IMR-90 (cell line): ENCODE measurements at regions not wholly inside any gene's neighbourhood (a gene's known extent, or its start where the extent isn't known, plus 50 kb on each side); places are given as distances from the start of the nearest gene placed in this dataset.

ENCODE experiments used
- ATAC-seq: fragments of 200-7000 bp; cut with Tn5 transposase; 2 replicates; pipeline ENCODE4 v1.9.1; 2020; ENCODE audit warnings: low read depth, mild to moderate bottlenecking, moderate library complexity
- BruUV-seq: library from RNA; stranded (reverse); fragments of 400-500 nt; replicated peaks from 2 replicates; lab custom pipeline; 2021; lab: Mats Ljungman, UMichigan
- CTCF ChIA-PET: fragments of 300-600 bp; formaldehyde crosslinking; extraction: SDS; loops from one replicate; lab custom pipeline; 2021; ENCODE audit warnings: antibody characterized with exemption; lab: Yijun Ruan, JAX
- POLR2A ChIA-PET: fragments of 300-600 bp; sonication (Branson Sonifier 250); formaldehyde crosslinking; loops from one replicate; lab custom pipeline; 2022; ENCODE audit warnings: antibody characterized with exemption; ENCODE audit not compliant: unreplicated experiment; lab: Charles Lee
- DNase-seq: peaks from one replicate; pipeline ENCODE4 v3.0.0; 2013
- H2AFZ ChIP-seq: replicated peaks from 2 replicates; pipeline ENCODE3; 2013; ENCODE audit warnings: low read length, mild to moderate bottlenecking; ENCODE audit not compliant: poor library complexity
- H2AK5ac ChIP-seq: 2 replicates; pipeline ENCODE4 v1.6.1; 2013; ENCODE audit warnings: low read depth, low read length, inconsistent platforms
- H2AK9ac ChIP-seq: replicated peaks from 2 replicates; pipeline ENCODE3; 2013; ENCODE audit warnings: mild to moderate bottlenecking, low read depth, low read length, moderate library complexity; ENCODE audit not compliant: poor library complexity
- H2BK120ac ChIP-seq: 2 replicates; pipeline ENCODE4 v1.6.1; 2013; ENCODE audit warnings: low read depth, low read length, inconsistent platforms
- H2BK15ac ChIP-seq: 3 replicates; pipeline ENCODE4 v1.6.1; 2013; ENCODE audit warnings: low read depth, low read length, inconsistent platforms
- H2BK20ac ChIP-seq: 2 replicates; pipeline ENCODE4 v1.6.1; 2013; ENCODE audit warnings: low read depth, mild to moderate bottlenecking, inconsistent platforms, low read length, moderate library complexity
- H2BK5ac ChIP-seq: 2 replicates; pipeline ENCODE4 v1.6.1; 2013; ENCODE audit warnings: mild to moderate bottlenecking, low read depth, low read length, inconsistent platforms; ENCODE audit not compliant: poor library complexity, severe bottlenecking
- H3K14ac ChIP-seq: replicated peaks from 2 replicates; pipeline ENCODE4 v1.6.1; 2013; ENCODE audit warnings: low read depth, low read length, inconsistent platforms
- H3K18ac ChIP-seq: 2 replicates; pipeline ENCODE4 v1.6.1; 2013; ENCODE audit warnings: low read depth, low read length, control low read depth
- H3K23ac ChIP-seq: 2 replicates; pipeline ENCODE4 v1.6.1; 2013; ENCODE audit warnings: low read depth, low read length, inconsistent platforms
- H3K27ac ChIP-seq: 2 replicates; pipeline ENCODE4 v1.5.1; 2013; ENCODE audit warnings: mild to moderate bottlenecking, control low read depth, low read length; ENCODE audit not compliant: insufficient read depth
- H3K27me3 ChIP-seq: 2 replicates; pipeline ENCODE4 v1.6.1; 2013; ENCODE audit warnings: low read length; ENCODE audit not compliant: control insufficient read depth, insufficient read depth
- H3K36me3 ChIP-seq: 2 replicates; pipeline ENCODE4 v1.6.1; 2013; ENCODE audit warnings: low read length, mixed read lengths; ENCODE audit not compliant: control insufficient read depth, insufficient read depth
- H3K4ac ChIP-seq: 2 replicates; pipeline ENCODE4 v1.6.1; 2013; ENCODE audit warnings: low read depth, low read length, inconsistent platforms
- H3K4me1 ChIP-seq: 2 replicates; pipeline ENCODE4 v1.6.1; 2013; ENCODE audit warnings: low read length, mixed read lengths; ENCODE audit not compliant: control insufficient read depth, insufficient read depth
- H3K4me2 ChIP-seq: 2 replicates; pipeline ENCODE4 v1.6.1; 2013; ENCODE audit warnings: low read depth, mild to moderate bottlenecking, control low read depth, low read length, moderate library complexity
- H3K4me3 ChIP-seq: 2 replicates; pipeline ENCODE4 v1.5.1; 2013; ENCODE audit warnings: low read depth, mild to moderate bottlenecking, control low read depth, low read length, moderate library complexity; ENCODE audit not compliant: insufficient read depth
- H3K56ac ChIP-seq: 2 replicates; pipeline ENCODE4 v1.6.1; 2013; ENCODE audit warnings: low read length, inconsistent platforms; ENCODE audit not compliant: insufficient read depth; ENCODE audit errors: extremely low read depth
- H3K79me1 ChIP-seq, 2 experiments: 2 replicates each; pipeline ENCODE4 v1.6.1; 2013; ENCODE audit warnings: low read length in 2 of 2, inconsistent platforms in 1 of 2, low read depth in 1 of 2
- H3K9ac ChIP-seq: 2 replicates; pipeline ENCODE4 v1.6.1; 2013; ENCODE audit warnings: low read depth, low read length, control low read depth
- H3K9me1 ChIP-seq: 2 replicates; pipeline ENCODE4 v1.6.1; 2013; ENCODE audit warnings: low read length, inconsistent platforms; ENCODE audit not compliant: insufficient read depth
- H3K9me3 ChIP-seq: 2 replicates; pipeline ENCODE4 v1.6.1; 2013; ENCODE audit warnings: low read length; ENCODE audit not compliant: control insufficient read depth, insufficient read depth
- H4K20me1 ChIP-seq: 2 replicates; pipeline ENCODE4 v1.6.1; 2013; ENCODE audit warnings: low read length, inconsistent platforms; ENCODE audit not compliant: insufficient read depth
- H4K5ac ChIP-seq: 2 replicates; pipeline ENCODE4 v1.6.1; 2013; ENCODE audit warnings: mild to moderate bottlenecking, low read depth, low read length, control low read depth
- H4K8ac ChIP-seq, 2 experiments: 2 replicates each; pipeline ENCODE4 v1.6.1; 2013; ENCODE audit warnings: low read depth in 2 of 2, low read length in 2 of 2, control low read depth in 1 of 2, inconsistent platforms in 1 of 2
- H4K91ac ChIP-seq: 2 replicates; pipeline ENCODE4 v1.6.1; 2013; ENCODE audit warnings: low read depth, low read length, inconsistent platforms; ENCODE audit not compliant: insufficient read depth
- BHLHE40 ChIP-seq: fragments of 150-350 bp; IDR thresholded peaks from 2 replicates; pipeline ENCODE4 v1.6.1; 2016; ENCODE audit warnings: mild to moderate bottlenecking, low read depth, low read length
- CEBPB ChIP-seq: IDR thresholded peaks from 2 replicates; pipeline ENCODE4 v1.6.1; 2012; ENCODE audit warnings: low read depth, low read length, improper control_type of control experiment
- MAFK ChIP-seq: IDR thresholded peaks from 2 replicates; pipeline ENCODE4 v1.6.1; 2012; ENCODE audit warnings: low read depth, low read length, improper control_type of control experiment
- WGBS, 2 experiments: methylation state at CpG; one replicate each; pipeline versions ENCODE4 v1.1.5 to v1.1.7; 2013; ENCODE audit warnings: missing lambda C conversion rate in 2 of 2; ENCODE audit not compliant: insufficient read length in 1 of 2; ENCODE audit errors: extremely low coverage in 2 of 2; 5-methylcytosine and 5-hydroxymethylcytosine counted together
- dilution Hi-C: fragments of 300-500 bp; cut with HindIII; formaldehyde crosslinking; loops from one replicate; pipeline ENCODE4 v1.14.3; 2018; ENCODE audit warnings: low sequenced_read_pairs; ENCODE audit not compliant: unreplicated experiment
- in situ Hi-C: fragments of 300-500 bp; cut with MboI; formaldehyde crosslinking; loops from 3 replicates; pipeline ENCODE4 v1.14.3; 2019; ENCODE audit warnings: low sequenced_read_pairs, inconsistent platforms, mixed read lengths
- intact Hi-C: fragments of 100-400 bp; cut with micrococcal nuclease; formaldehyde crosslinking; loops from 2 replicates; pipeline ENCODE4 v1.10.0; 2022

- H3K27ac ChIP-seq = no peak overlapping the region
- ChIA-PET CTCF (no interaction called here), POLR2A (no interaction called here)
- H3K4ac ChIP-seq = no peak overlapping the region
- no peak overlapping the region for H2BK20ac ChIP-seq
- no peak overlapping the region for H2AK9ac ChIP-seq
- TF ChIP-seq CEBPB = no peak
- no peak for TF ChIP-seq MAFK
- no peak for TF ChIP-seq BHLHE40
- H4K8ac ChIP-seq = no peak overlapping the region
- H3K56ac ChIP-seq = no peak overlapping the region
- BruUV-seq = no TSS peak
- no peak overlapping the region for H2BK120ac ChIP-seq
- H4K20me1 ChIP-seq = no peaks in the 10 kb centered on the region
- no peak overlapping the region for H2AFZ ChIP-seq
- no peak for DNase-seq
- no peak overlapping the region for H2BK5ac ChIP-seq
- no peak overlapping the region for H3K9ac ChIP-seq
- no peak overlapping the region for H3K23ac ChIP-seq
- H2BK15ac ChIP-seq = no peak overlapping the region
- no peaks in the 10 kb centered on the region for H3K36me3 ChIP-seq
- intact Hi-C loops = no loop called here
- no peak overlapping the region for H3K14ac ChIP-seq
- no peak overlapping the region for H4K5ac ChIP-seq
- H2AK5ac ChIP-seq = no peak overlapping the region
- no peaks in the 10 kb centered on the region for H3K27me3 ChIP-seq
- H3K18ac ChIP-seq = no peak overlapping the region
- no peak overlapping the region for H3K4me3 ChIP-seq
- no peak overlapping the region for H4K91ac ChIP-seq
- H3K9me3 ChIP-seq = peaks cover 20% of the 10 kb centered on the region
- no peak for ATAC-seq
- in situ Hi-C loops = no loop called here
- 20% methylated on average over 1 of the region's 4 CpGs; no CpG with 5 or more reads in 1 of the 2 experiments for WGBS, 2 experiments
- no peaks in the 10 kb centered on the region for H3K79me1 ChIP-seq
- H3K9me1 ChIP-seq = no peaks in the 10 kb centered on the region
- no peak overlapping the region for H3K4me2 ChIP-seq
- dilution Hi-C loops = no loop called here
- H3K4me1 ChIP-seq = no peaks in the 10 kb centered on the region
Observed at GRCh38 chr5:2427983-2428382, 323.5 kb downstream of the IRX2 start.
